Activated T-cell treated with anti-CD3 and anti-CD28 coated beads, Interleukin-2, amount 50 U/mL, for 4 hours (primary cell): ENCODE measurements at regions not wholly inside any gene's neighbourhood (a gene's known extent, or its start where the extent isn't known, plus 50 kb on each side); places are given as distances from the start of the nearest gene placed in this dataset.

Experiments
- ATAC-seq, 2 donors: fragments of 200-7000 bp; cut with Tn5 transposase; one replicate each; pipeline ENCODE4 v1.10.0; 2021
- DNase-seq: peaks from one replicate; pipeline ENCODE4 v3.0.0-alpha.2; 2020
- H3K27me3 Mint-ChIP-seq: one replicate; pipeline ENCODE4 v1.8.0; 2021; ENCODE audit warnings: low read depth, mixed read lengths
- H3K36me3 Mint-ChIP-seq: one replicate; pipeline ENCODE4 v1.8.0; 2022; ENCODE audit warnings: mixed read lengths; ENCODE audit not compliant: insufficient read depth
- H3K4me1 Mint-ChIP-seq: one replicate; pipeline ENCODE4 v1.8.0; 2021; ENCODE audit warnings: low read depth, mixed read lengths
- H3K4me3 Mint-ChIP-seq: one replicate; pipeline ENCODE4 v1.8.0; 2021; ENCODE audit warnings: mild to moderate bottlenecking, moderate library complexity, mixed read lengths
- H3K9me3 Mint-ChIP-seq: one replicate; pipeline ENCODE4 v1.8.0; 2021; ENCODE audit warnings: mixed read lengths

DNA sequence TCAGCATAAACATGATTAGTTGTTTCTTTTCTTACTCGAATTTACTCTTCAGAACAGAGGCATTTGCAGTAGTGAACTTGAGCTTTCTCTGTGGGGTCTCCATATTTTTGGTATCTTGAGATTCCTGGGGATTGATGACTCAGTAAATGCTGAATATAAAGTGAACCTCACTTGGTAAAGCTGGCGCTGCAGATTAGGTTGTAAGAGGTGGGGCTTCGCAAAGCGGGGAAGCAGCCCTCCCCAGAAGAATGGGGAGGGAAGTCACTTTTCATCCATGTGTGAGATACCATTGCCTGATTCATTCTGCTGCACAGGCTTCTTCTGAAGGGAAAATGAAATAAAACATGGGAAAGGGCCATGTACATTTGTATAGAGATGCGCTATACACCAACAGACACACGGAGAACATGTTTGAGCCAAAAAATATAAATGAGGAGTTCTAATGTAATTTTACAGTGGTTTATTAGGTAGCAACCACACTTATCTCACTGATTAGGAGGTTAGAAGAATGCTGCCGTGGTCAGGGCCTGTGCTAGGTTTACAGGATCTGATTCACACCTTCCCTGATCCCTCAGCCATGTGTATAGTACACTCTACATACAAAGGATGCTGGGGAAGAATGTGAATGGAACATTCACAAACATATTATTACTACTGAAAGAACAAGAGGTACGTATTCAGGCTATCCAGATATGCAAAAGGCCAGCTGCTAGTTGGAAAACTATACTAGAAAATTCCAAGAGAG lies 63.5 kb downstream of the DNTTIP2 start:
- H3K27me3 Mint-ChIP-seq = no peaks in the 10 kb centered on the region
- no peak for ATAC-seq
- no peaks in the 10 kb centered on the region for H3K36me3 Mint-ChIP-seq
- peaks cover 19% of the 10 kb centered on the region for H3K4me1 Mint-ChIP-seq
- no peaks in the 10 kb centered on the region for H3K9me3 Mint-ChIP-seq
- no peak overlapping the region for H3K4me3 Mint-ChIP-seq
- no peak for DNase-seq

DNA sequence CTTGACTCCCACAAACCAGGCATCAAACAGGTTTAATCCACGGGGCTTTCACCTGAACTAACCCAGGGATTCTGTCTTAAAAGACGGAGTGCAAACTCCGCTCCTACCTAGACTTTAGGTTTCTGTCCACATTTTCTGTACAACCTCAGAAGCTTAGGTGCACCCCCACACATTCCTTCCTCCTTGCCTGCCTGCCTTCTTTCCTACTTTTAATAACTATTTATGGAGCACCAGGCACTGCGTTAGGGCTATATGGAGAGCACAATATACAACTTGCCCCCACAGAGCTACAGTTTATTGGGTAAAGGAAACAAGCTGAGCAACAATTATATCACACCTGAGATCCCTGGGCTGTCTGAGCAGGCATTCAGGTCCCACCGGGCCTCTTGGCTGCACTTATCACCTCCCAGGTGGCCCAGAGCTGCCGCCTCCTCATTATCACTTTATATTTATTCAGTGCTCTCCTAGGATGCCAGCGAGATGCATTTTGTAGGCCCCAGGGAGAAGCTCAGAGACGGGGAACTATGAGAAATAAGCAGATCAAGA lies 64.1 kb downstream of the DNTTIP2 start:
- no peak overlapping the region for H3K4me3 Mint-ChIP-seq
- peaks cover 19% of the 10 kb centered on the region for H3K4me1 Mint-ChIP-seq
- H3K36me3 Mint-ChIP-seq = no peaks in the 10 kb centered on the region
- H3K9me3 Mint-ChIP-seq = no peaks in the 10 kb centered on the region
- no peak for DNase-seq
- no peaks in the 10 kb centered on the region for H3K27me3 Mint-ChIP-seq
- no peak for ATAC-seq

DNA sequence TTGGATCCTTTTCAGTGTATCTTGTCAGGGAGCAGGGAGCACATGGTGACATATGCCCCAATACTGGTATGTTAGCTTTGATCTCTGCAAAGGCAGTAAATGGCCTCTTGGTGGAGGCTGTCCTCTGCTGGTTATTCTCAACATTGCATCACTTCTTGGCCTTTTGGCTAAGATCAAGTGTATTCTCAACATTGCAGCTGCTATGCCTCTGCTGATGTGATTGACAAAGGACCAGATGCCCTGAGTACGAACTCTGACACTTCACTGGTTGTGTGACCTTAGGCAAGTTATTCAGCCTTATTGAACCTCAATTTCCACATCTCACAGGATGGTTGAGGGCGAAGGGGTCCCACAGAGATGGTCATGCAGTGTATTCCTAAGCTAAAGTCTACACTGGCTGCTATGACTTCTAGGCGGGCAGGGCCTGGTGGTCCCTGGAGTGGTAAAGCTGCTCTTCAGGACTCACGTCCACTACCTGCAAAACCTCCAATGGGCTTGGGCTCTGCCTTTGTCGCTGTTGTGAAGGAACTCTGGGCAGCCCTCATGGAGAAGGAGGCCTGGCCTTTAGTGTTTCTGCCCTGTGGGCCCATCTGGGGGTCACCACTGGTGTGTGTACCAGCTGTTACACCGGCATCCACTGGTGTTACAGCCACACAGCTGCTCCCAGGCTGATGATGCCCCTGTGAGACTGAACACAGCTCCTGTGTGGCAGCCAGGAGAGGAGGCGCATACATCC lies 64.8 kb downstream of the DNTTIP2 start:
- DNase-seq (peak; percentile 13), ATAC-seq (peak; percentile 40 to 64)
- H3K27me3 Mint-ChIP-seq = no peaks in the 10 kb centered on the region
- peaks cover 19% of the 10 kb centered on the region for H3K4me1 Mint-ChIP-seq
- H3K9me3 Mint-ChIP-seq = no peaks in the 10 kb centered on the region
- no peaks in the 10 kb centered on the region for H3K36me3 Mint-ChIP-seq
- H3K4me3 Mint-ChIP-seq = no peak overlapping the region

DNA sequence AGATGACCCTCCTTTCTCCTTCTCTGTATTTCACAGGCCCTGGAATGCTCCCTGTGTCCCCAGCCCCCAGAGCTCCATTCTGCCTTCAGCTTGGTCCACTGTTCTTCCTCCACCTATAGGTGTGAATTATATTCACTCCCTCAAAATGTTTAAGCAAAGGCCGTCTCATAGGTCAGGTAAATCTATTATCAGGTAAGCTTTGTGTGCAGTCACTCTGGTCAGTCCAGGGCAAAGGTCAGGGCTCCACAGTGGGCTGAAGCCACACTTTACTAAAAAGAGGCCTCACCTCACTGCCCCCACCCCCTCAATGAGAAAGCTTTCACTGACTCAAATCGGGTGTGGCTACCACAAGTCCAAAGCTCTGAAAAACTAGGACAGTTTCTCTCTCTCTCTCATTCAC lies 65.9 kb downstream of the DNTTIP2 start:
- peaks cover 14% of the 10 kb centered on the region for H3K4me1 Mint-ChIP-seq
- H3K36me3 Mint-ChIP-seq = peaks cover 3% of the 10 kb centered on the region
- peaks cover 4% of the 10 kb centered on the region for H3K9me3 Mint-ChIP-seq
- H3K4me3 Mint-ChIP-seq = no peak overlapping the region
- DNase-seq (no peak), ATAC-seq (no peak)
- no peaks in the 10 kb centered on the region for H3K27me3 Mint-ChIP-seq

DNA sequence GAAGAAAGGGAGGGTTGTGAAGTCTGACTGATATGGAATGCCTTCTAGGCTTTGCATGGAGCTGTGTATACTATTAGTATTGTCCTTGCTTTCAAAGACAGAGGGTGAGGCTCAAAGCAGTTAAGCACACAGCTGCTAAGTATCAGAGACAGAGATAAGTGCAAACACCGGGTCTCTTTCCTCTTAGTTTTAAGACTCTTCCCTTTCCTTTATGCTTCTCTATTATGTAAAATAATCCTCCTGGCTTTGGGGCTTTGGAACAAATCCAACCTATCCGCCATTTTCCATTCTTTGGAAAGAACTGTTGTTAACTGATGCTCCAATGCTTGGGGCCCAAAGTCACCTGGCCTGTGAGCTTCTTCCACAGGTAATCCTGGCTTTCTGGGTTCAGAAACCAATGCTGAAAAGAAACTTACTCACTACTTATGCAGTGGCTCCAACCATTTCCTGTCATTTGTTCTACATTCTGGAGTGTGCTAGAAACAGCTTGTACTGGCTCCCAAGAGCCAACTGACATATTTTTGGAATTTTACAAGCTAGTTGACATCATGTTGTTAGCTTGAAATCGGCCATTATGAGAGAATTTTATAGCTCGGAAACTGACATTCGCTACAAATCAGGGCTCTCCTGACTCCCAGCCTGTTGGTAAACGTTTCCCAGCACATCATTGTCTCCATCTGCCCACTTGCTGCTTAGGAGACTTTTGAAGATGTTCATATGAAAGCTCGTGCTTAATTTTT lies 67.5 kb downstream of the DNTTIP2 start:
- Mint-ChIP-seq H3K27me3 (no peaks in the 10 kb centered on the region), H3K36me3 (peaks cover 3% of the 10 kb centered on the region), H3K9me3 (peaks cover 7% of the 10 kb centered on the region), H3K4me3 (no peak overlapping the region), H3K4me1 (no peaks in the 10 kb centered on the region)
- DNase-seq (no peak), ATAC-seq (no peak)

DNA sequence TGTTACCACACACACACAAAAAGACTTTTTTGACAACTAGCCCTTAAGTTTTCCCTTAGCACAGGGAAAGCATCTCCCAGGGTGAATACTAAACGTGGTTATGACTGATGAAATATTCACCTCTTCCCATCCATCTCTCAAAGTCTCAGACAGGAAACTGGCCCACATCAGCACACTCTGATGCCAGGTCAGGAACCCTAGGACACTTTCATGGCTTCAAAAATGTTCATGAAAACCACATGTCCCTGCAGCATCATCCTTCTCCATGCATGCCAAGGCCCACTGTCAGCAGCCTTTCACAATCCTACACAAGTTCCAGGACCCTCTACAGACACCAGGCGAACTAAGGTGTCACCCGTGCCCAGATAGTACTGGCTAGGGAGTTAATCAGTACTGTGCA lies 68.7 kb downstream of the DNTTIP2 start:
- no peak for ATAC-seq
- DNase-seq = no peak
- H3K9me3 Mint-ChIP-seq = peaks cover 7% of the 10 kb centered on the region
- H3K4me3 Mint-ChIP-seq = no peak overlapping the region
- peaks cover 3% of the 10 kb centered on the region for H3K36me3 Mint-ChIP-seq
- H3K27me3 Mint-ChIP-seq = peaks cover 2% of the 10 kb centered on the region
- H3K4me1 Mint-ChIP-seq = no peaks in the 10 kb centered on the region

DNA sequence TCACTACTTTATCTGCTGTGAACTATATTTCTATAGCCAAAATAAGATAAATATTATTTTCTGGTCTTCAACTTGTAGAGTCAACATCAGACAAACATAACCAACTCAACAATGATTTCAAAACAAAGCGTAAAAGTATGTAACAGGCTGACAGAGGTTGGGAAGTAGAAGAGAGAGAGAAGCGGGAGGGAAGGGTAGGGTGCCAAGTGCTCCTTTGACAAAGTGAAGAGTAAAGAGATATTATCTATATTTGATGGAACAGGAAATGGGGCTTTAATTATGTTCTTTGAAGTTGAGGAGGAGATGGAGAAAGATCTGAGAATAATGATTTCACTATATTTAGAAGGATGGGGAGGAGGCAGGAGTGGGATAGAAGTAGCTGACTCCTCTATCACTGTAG lies 70.1 kb downstream of the DNTTIP2 start:
- ATAC-seq = no peak

DNA sequence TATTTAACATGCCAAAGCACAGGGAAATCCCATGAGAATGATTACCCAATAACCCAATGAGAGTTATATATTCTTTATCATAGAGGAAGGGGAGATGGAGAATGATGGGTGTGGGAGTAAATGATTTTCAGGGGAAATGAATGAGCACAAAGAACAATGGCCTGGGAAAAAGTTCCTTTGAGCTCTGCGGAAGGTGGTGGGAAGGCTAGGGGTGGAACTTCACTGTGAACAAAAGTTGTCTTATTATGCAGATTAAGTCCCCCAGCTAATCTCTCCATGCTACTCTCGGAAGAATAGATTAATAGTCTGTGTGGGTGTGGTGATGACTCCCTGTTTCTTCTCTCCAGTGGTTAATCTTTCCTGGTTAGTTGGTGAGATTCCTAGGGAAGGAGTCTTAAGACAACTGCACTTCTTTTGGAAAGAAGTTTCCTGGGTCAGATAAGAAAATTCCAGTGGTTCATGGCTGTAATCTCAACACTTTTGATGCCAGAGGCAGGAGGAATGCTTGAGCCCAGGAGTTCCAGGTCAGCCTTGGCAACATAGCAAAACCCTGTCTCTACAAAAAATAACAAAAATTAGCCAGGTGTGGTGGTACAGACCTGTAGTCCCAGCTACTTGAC lies 71.6 kb downstream of the DNTTIP2 start:
- H3K4me1 Mint-ChIP-seq = no peaks in the 10 kb centered on the region
- H3K4me3 Mint-ChIP-seq = no peak overlapping the region

More for the DNA sequence above, 70.1 kb downstream of the DNTTIP2 start:
- Mint-ChIP-seq H3K9me3 (peaks cover 7% of the 10 kb centered on the region), H3K4me3 (no peak overlapping the region), H3K27me3 (peaks cover 2% of the 10 kb centered on the region), H3K4me1 (no peaks in the 10 kb centered on the region), H3K36me3 (peaks cover 3% of the 10 kb centered on the region)
- no peak for DNase-seq

DNA sequence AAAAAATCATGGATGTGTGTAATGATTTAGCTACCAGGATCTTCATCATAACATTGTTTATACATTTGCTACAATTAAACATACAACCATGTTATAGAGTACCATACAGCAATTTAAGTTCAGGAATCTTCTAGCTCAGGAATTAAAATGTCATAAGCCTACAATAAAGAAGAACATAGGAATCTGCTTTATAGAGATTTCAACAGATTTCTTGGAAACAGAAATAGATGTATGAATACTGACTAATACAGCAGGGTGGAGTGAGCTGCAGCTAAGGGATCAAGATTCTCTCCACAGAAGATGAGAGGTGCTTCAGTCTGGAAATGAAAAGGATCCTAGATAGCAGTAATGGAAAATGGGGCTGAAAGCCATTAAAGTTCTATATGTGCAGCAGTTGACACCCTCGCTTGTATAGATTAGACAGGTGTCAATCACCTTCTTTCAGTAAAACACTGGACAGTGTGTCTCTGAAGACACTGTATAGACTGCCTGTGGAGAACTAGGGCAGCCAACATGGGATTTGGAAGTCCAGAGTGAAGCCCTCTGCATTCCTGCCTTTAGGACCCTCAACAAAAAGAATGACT lies 73.9 kb downstream of the DNTTIP2 start:
- DNase-seq (no peak), ATAC-seq (no peak)
- H3K36me3 Mint-ChIP-seq = peaks cover 3% of the 10 kb centered on the region
- no peaks in the 10 kb centered on the region for H3K4me1 Mint-ChIP-seq
- H3K27me3 Mint-ChIP-seq = peaks cover 2% of the 10 kb centered on the region
- H3K9me3 Mint-ChIP-seq = peaks cover 7% of the 10 kb centered on the region
- H3K4me3 Mint-ChIP-seq = no peak overlapping the region

More for the DNA sequence above, 71.6 kb downstream of the DNTTIP2 start:
- Mint-ChIP-seq H3K36me3 (peaks cover 3% of the 10 kb centered on the region), H3K9me3 (peaks cover 7% of the 10 kb centered on the region), H3K27me3 (peaks cover 2% of the 10 kb centered on the region)
- ATAC-seq (no peak), DNase-seq (no peak)

DNA sequence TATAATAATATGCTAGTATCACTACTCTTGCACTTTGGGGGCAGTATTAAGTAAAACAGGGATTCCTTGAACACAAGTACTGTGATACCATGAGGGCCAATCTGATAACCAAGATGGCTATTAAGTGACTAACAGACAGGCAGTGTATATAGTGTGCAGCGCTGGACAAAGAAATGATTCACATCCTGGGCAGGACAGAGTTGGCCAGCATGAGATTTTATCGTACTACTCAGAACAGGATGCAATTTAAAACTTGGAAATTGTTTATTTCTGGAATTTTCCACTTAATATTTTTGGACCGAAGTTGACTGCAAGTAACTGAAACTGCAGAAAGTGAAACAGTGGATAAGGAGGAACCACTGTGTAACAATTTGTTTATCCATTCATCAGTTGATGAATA lies 74.6 kb downstream of the DNTTIP2 start:
- H3K4me3 Mint-ChIP-seq = no peak overlapping the region
- ATAC-seq (no peak), DNase-seq (no peak)
- peaks cover 5% of the 10 kb centered on the region for H3K27me3 Mint-ChIP-seq
- no peaks in the 10 kb centered on the region for H3K4me1 Mint-ChIP-seq
- H3K9me3 Mint-ChIP-seq = peaks cover 7% of the 10 kb centered on the region
- peaks cover 3% of the 10 kb centered on the region for H3K36me3 Mint-ChIP-seq

DNA sequence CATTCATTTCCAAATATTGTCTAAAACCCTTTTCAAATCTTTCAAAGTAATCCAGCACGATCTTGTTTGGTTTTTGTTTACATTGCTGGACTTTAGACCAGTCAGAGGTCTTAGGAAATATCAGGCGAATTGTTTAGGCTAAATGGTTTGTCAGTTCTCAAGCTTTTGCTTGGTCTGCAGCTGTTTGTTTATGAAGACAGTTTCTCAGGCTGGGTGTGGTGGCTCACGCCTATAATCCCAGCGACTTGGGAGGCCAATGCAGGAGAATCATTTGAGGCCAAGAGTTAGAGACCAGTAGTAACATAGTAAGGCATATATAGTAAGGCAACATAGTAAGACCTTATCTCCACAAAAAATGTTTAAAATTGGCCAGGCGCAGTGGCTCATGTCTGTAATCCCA lies 77.5 kb downstream of the DNTTIP2 start:
- Mint-ChIP-seq H3K36me3 (no peaks in the 10 kb centered on the region), H3K4me3 (no peak overlapping the region)

DNA sequence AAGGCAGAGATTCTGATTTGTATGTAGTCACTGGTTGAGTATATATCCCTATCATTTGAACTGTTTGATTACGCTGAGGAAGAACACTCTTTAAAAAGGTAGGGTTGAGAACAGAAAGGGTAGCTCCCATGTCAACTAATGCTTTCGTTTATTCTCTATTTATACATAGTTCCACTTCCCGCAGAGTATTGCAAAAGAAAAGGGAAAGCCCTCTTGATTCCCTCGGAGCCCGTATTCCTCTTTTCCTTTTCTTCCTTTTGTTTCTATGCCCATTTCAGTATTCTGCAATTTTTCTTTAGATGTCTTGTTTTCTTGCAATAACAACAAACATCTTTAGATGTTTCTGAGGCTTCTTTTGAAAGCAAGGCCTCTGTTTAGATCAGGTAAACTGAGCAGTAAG lies 78.2 kb downstream of the DNTTIP2 start:
- peaks cover 8% of the 10 kb centered on the region for H3K27me3 Mint-ChIP-seq
- H3K9me3 Mint-ChIP-seq = no peaks in the 10 kb centered on the region
- DNase-seq = no peak
- no peaks in the 10 kb centered on the region for H3K36me3 Mint-ChIP-seq
- H3K4me3 Mint-ChIP-seq = no peak overlapping the region
- H3K4me1 Mint-ChIP-seq = no peaks in the 10 kb centered on the region
- no peak for ATAC-seq

More for the DNA sequence above, 77.5 kb downstream of the DNTTIP2 start:
- Mint-ChIP-seq H3K27me3 (peaks cover 8% of the 10 kb centered on the region), H3K4me1 (no peaks in the 10 kb centered on the region), H3K9me3 (no peaks in the 10 kb centered on the region)
- DNase-seq (no peak), ATAC-seq (no peak)

DNA sequence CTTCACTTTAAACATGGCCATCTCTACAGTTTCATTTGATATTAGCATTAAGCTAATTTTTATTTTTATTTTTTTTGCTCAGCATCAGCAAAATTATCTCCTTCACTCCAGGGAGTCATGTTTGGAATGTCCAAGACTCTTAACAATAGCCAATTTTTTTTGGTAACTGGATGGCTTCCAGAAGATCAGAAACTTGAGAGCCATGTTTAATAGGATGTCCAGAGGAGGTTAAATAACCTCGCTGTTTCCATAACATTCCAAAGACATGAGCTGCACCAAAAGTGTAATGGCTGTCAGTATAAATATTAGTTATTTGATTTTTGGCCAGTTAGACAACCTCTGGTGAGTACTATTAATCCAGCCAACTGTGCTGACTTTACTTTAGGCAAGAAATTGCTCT lies 80.7 kb downstream of the DNTTIP2 start:
- Mint-ChIP-seq H3K36me3 (no peaks in the 10 kb centered on the region), H3K4me1 (no peaks in the 10 kb centered on the region)
- no peak for ATAC-seq

DNA sequence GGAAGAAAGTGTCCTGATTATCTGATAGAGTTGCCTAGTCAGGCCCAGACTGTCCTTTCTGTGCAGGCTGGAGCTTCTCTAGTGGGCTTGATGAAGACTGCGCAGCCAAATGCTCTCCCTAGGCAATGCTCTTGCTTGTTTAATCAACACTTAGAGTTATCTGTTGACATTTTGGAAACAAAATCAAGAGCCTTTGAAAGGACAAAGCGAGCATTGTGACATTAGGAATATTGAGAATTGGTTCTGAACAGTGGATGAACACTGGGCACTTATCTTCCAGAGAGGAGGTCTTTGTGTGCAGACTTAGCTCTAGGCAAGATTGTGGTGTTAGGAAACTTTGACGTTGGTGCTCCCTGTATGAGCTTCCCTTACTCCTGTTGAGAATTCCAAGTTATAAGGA lies 94.5 kb downstream of the DNTTIP2 start:
- ATAC-seq = no peak
- Mint-ChIP-seq H3K9me3 (peaks cover 14% of the 10 kb centered on the region), H3K4me3 (no peak overlapping the region), H3K36me3 (no peaks in the 10 kb centered on the region), H3K27me3 (no peaks in the 10 kb centered on the region), H3K4me1 (no peaks in the 10 kb centered on the region)
- no peak for DNase-seq

More for the DNA sequence above, 80.7 kb downstream of the DNTTIP2 start:
- DNase-seq = no peak
- Mint-ChIP-seq H3K27me3 (peaks cover 6% of the 10 kb centered on the region), H3K4me3 (no peak overlapping the region), H3K9me3 (no peaks in the 10 kb centered on the region)
